ENCODE measurements at regions not wholly inside any gene's neighbourhood (a gene's known extent, or its start where the extent isn't known, plus 50 kb on each side); places are given as distances from the start of the nearest gene placed in this dataset.
"Not testable (repeated sequence)": the region's sequence is repeated elsewhere in the genome, so short reads cannot be mapped to it uniquely, and the experiment has no call there.

DNA sequence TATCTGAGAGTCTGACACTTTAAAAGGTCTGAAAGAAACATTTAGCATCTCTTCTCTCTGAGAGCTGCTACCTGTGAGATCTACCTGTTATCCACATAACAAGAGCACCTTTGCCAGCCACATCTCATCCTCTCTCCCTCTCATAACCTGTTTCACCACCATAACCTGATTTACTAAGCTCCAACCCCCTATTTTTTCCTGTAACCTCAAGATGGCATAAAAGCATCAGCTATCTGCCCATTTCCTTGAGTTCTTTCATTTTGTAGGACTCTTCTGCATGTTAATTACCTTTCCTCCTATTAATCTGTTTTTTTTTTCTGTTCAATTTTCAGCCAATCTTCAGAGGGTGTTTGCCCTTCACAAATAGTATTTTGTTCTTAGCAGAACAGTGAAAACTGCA is 136.5 kb upstream of the KCNK1 start:
- no peak for DNase-seq

DNA sequence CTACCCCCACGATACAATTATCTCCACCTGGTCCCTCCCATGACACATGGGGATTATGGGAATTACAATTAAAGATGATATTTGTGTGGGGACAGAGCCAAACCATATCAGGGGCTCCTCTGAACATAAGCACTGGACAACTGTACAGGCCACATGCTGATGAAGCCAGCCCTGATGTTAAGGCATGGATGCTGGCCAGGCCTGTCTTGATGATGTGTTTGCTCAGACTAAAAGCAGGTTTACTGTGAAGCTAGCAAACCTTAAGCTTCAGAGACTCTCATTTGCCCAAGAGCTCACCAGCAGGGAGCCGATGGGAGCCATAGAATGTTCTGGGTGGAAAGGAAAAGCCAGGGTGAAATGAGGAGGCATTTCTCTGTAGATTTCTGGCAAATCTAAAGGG is 135.3 kb upstream of the KCNK1 start:
- DNase-seq: no peak

DNA sequence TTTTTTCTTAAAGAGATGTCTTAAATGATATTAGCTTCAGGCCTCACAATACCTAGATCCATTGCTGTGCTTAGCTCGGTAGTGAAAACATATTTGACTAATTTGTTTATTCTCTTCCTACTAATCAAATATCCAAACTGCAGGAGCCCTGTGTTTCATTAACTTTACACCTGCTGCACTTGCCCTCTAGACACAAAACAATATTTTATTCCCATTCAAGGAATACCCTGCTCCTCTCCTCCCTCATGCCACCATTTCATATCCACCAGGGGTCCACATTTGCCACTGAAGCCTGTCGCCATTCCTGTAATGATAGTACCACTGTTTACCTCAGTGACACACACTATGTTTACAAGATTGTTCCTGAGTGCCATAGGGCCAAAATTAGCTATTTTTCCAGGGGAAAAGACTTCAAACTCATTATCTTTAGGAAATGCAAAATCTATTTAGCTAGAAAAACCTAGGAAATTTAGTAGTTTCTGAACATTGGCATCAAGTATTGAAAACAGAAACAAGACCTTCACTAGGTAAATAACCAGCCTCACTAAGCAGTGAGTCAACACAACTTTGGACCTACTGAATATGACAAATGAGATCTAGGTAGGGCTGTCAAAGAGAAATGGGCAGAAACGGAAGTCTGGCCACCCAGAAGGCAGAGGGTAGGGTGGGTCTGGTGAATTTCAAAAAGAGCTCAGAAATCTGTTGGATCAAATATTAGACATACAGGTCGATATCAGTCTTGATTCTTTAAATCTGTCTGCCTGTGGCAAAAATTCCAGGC is 134.6 kb upstream of the KCNK1 start:
- DNase-seq: no peak

DNA sequence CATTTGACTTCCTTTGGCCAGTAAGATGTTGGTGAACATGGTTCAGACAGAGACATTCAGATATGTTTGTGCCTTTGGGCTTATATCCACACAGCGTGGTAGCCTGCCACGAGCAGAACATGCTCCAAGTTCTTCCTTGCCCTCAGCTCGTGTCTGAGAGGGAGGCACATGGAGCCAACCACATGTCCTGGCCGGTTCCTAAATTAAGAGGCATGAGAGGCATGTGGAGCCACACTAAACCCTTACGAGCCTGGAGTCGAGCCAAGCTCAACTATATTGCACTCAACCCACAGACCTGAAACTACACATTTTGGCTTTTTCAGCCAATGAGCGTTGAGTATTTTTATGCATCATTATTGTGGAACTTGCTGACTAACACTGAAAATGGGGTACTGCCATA is 133.7 kb upstream of the KCNK1 start:
- no peak for DNase-seq

DNA sequence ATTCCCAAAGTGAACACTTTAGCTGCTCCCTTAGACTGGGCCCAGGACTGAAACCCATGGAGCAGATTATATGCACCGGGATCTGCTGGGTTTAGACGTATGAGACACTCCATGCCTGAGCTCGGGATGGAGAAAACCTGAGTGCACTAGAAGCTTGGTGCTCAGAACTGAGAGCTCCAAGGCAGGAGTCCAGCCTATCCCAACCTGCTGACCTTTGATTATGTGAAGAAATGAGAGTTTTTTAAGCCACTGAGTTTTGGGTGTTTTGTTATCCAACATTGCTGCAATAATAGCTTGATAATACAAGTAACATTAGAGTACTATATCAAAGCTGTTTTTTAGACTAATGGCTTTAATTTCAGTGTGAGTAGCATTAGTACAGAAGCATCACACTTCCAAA is 131.5 kb upstream of the KCNK1 start:
- no peak for DNase-seq

DNA sequence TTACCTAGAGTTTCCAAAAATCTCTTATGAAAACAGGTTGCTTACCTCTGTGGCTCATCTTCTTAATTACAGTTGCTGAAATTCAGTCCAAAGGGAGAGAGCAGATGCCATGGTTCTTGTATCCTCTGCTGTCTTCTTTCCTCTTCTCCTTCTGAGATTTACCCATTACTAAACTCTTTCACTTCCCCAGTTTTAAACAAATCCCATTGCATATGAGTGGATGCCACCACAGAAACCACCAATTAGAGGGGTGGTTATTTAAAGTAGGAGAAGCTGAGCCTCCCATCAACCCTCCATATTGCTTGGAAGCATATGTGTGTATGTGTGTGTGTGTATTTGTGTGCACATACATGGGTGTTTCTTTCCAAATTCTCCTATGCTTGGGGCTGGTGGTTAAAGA is 128.5 kb upstream of the KCNK1 start:
- DNase-seq: no peak

DNA sequence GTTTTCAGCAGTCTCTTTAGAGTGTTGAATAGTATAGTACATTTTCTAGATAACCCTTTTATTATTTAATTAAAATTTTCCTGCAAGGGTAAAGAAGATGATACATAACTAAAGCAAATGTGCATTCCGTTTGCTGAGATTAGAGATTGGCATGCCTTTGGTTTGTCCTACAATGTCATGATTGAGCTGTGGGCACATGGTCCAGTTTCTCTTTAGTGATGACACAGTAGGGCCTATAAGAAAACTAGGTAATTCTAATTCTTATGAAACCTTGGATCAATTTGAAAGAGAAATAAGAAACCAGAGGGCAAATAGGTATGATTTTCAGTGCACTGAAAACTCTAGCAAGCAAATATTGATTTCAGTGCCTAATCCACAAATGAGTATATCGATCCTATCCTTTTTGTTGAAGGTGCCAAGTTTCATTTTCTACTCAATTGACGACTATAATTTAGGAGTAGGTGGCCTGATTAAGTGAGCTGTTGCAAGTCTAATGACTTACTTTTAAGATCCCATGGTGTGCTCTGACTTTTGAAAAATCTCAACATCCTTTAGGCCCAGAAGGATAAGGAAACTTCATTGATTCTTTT is 128.0 kb upstream of the KCNK1 start:
- no peak for DNase-seq

DNA sequence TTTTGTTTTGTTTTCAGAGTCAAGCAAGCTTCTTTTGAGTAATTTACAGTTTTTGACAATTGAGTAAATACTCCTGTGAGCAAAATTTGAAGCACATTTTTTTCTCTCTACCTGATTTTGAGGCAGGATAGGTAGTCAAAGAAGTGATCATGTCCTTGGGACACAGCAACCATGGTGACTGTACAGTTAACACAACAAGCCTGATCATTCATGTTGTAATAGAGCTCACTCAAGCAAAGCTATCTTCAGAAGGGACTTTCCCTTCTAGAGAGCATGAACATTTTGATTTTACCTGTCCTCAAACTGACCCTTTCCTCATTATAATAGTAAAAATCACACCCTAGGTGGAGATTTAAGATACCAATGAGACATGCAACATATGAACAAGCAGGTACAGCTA is 126.5 kb upstream of the KCNK1 start:
- no peak for DNase-seq

DNA sequence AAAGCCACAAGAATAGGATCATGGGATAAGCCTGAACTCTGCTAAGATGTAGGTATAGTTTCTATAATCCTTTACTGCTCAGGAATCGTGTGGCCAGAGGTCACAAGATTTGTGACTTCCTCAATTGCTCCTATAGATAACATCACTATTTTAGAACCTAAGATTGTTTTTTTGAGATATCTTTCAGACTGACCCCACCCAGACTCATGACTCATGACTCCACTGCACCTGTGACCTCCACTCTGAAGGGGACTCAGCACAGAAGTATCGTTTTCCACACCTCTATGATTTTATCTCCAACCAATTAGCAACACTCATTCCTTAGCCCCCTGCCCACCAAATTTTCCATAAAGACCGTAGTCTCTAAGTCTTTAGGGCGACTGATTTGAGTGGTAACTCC is 124.5 kb upstream of the KCNK1 start:
- no peak for DNase-seq

DNA sequence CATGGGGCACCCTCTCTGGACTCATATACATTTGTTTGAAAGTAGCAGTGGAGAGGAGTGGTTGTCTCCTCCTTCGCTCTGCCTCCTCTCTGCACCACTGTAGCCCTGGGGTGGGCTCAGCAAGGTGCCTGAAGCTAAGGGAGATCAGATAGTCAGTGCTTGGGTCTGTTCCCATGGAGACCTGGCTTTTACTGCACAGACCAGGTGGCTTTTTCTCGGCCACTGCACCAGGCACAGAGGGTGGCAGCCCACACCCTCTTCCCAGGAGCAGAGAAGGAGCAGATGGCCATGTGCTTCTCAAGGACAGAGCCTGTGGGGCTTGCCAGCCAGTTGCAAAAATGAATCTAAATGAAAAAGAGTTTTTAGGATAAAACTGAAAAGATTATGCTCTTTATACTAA is 123.4 kb upstream of the KCNK1 start:
- DNase-seq: no peak

DNA sequence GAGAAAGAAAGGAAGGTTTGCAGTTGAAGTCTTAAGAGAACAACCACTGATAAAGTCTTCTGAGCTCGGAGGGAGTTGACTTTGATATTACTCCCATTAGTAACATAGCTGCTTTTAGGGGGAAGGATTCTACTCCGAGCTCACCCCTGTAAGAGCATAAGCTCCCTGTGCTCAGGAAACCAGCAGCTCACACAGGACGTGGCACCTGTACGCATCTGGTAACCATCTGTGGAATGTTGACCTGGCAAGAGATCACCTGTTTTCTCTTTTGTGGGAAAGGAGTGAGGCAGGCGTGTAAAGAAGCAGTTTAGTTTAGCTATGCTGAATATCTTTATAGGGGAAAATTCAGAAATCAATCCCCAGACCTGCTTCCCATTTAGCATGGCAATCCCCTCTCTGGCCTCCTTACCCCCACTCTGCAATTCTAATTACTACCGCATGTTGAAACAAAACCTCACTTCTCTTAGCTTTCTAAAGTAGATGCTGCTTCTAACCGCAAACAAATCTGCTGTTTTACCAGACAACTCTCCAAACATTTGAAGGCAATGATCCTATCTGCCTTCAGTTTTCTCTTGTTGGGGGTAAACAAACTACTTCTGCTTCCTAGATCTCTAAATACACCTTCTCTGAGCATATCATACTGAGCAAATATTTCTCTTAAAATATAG is 121.8 kb upstream of the KCNK1 start:
- no peak for DNase-seq

DNA sequence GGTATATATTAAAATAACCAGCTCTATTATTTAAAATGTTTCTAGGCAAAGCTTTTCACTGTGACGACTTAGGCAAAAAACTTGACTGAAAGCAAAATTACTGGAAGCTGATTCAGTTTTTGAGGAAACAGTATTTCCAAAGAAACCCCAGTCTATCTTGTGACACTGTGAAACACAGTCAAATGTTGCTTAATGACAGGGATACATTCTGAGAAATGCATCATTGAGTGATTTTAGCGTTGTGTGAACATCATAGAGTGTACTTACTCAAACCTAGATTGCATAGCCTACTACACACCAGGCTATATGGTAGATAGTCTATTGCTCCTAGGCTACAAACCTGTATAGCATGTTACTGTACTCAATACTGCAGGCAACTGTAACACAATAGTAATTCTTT is 116.9 kb upstream of the KCNK1 start:
- no peak for DNase-seq

DNA sequence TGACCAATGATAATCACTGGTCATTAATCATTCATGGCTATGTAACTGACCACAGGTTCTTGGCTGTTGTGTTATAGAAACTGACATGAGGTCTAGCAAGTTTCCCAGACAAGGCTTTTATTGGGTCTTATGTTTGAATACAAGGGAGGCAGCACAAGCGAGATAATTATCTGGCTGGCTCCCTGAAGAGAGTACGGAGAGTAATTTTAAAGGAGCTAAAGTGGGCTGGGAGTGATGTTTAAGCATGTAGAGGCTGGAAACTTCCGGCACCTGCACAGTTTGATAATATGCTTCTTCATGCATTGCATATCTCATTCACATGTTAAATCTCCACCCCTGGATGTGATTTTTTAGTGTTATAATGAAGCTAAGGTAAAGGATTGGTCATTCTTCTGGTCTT is 116.2 kb upstream of the KCNK1 start:
- no peak for DNase-seq

DNA sequence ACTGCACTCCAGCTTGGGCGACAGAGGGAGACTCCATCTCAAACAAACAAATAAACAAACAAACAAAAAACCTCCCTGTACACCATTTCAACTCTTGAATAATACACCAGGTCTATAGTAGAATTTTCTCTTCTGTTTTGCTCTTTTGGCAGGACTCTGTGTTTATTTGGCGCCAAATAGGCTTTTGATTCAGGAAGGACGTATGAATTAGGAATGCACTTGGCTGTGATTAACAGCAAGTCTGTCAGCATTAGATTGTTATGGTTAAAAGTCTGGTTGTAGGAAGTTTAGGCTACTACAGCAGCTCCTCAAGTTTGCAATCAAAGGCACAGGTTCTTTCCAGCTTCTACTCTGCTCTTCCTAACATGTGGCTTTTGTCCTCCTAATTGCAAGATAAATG is 113.8 kb upstream of the KCNK1 start:
- DNase-seq: no peak

DNA sequence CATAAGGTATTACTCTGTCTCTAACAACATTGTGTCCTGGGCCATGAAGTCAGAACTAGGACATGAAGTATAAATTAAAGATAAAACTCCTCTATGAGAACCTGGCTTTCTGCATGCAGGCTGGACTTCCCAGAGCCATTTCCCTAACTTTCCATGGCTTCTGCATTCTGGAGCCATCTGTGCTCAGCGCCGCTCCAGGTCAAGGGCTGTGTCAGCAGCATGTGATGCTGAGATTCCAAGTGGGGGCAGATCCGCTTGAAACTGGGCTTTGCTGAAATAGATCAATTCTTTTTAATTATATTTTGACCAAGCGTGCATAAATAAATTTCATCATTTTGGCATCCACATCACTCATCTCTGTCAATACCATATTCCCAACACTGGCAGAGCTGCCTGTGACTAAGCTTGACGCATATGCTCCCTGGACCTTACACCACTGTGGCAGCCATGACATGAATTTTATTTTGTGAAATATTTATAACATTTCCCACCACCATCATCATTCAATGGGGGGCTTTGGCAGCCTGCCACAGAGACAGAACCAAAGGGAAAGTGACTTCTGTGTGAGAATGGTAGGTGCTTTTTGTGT is 110.4 kb upstream of the KCNK1 start:
- no peak for DNase-seq

DNA sequence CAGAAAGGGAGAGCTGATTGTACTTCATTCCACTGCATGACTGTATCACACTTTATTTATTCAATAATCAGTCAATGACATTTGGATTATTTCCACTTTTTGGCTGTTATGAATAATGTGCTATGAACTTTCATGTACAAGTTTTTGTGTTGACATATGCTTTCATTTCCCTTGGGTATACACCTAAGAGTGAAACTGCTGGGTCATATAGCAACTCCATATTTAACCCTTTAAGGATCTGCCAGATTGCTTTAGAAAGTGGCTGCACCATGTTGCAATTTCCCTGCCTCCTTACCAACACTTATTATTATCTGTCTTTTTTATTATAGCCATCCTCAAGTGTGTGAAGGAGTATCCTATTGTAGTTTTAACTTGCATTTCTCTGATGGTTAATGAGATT is 108.8 kb upstream of the KCNK1 start:
- no peak for DNase-seq

DNA sequence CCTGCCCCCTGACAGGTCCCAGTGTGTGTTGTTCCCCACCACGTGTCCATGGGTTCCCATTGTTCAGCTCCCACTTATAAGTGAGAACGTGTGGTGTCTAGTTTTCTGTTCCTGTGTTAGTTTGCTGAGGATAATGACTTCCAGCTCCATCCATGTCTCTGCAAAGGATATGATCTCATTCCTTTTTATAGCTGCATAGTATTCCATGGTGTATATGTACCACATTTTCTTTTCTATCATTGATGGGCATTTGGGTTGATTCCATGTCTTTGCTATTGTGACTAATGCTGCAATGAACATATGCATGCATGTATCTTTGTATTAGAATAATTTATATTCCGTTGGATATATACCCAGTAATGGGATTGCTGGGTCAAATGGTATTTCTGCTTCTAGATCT is 108.0 kb upstream of the KCNK1 start:
- not testable (repeated sequence) for DNase-seq

DNA sequence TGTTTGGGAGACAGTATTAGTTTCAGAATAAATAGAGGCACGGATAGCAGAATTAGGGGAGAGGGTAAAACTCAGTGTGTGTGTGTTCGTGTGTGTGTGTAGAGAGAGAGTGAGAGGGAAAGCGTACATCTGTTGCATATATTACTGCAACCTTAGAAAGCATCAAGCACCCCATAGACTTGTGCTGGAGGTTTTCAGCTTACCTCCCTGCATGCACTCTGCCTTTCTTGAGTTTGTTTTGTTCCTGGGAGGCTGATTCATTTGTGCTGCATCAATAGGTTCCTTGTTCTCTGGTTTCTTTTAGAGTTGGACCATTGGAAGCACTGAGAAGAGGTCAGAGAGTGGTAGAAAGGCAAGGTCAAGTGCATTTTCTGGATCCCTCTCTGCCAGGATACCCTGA is 104.4 kb upstream of the KCNK1 start:
- no peak for DNase-seq

DNA sequence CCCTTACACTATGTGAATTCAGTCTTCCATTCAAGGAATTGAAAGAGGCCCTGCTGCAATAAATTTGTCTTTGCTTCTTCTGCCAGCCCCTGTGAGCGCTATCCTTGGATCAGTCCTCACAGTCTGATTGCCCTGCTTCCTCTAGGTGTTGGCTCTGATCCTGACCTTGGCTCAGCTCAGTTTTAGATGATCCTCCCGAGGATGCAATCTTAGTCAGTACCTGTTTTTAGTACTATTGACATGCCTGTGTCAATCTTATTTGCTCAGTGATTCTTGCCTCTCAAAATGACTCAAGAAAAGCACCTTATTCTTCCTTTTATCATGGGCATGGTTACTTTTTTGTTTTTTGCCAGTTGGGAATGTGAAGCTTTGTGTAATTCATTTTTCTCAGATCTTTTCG is 101.4 kb upstream of the KCNK1 start:
- no peak for DNase-seq

DNA sequence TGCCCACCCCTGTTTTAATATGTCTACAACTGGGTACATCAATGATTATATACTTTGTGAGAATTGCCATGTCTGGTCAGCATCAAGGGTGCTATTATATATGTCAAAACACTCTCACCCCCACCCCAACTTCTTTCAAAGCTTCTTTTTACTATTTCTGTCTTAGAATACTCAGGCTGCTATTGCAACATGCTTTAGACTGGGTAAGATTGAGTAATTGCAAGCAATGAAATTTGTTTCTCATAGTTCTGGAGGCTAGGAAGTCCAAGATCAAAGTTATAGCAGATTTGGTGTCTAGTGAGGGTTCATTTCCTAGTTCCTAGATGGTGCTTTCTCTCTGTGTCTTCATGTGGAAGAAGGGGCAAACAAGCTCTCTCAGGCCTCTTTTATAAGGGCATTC is 100.5 kb upstream of the KCNK1 start:
- no peak for DNase-seq

DNA sequence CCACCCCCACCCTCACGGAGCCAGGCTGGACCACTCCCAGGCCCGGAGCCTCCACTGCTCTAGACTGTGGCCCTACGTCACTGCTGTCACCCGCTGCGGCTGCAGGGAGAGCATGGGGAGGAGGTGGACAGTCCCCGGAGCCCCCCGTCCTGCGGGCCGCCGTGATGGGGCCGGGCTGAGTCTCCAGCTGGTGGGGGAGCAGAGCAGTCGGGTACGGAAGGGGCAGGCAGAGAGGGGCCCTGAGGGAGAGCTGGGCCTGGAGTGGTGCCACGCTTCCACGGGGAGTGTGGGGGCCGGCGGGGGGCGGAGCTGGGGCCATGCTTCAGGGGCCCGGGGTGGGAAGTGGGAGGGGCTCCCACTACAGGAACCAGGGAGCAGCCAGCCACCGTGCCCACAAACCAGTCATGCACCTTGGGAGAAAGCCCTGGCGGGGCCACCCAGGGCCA is 98.9 kb upstream of the KCNK1 start:
- DNase-seq: no peak

DNA sequence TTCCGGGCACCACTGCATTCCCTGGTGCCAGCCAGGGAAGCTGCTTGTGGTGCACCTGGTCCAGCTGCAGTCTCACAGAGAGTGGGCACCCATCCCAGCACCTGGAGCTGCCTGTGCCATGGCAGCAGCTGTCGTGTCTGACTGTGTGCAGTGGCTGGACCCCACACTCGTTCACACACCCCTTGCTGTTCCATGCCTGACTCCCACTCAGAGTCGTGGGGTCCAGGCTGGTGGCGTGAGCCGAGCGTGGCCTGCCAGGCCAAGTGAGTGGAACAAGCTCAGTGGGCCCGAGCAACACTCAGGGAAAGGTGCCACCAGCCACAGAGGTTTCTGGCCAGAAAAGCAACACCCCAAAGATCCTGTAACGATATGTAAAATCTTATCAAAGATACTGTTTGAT is 97.2 kb upstream of the KCNK1 start:
- DNase-seq: no peak

DNA sequence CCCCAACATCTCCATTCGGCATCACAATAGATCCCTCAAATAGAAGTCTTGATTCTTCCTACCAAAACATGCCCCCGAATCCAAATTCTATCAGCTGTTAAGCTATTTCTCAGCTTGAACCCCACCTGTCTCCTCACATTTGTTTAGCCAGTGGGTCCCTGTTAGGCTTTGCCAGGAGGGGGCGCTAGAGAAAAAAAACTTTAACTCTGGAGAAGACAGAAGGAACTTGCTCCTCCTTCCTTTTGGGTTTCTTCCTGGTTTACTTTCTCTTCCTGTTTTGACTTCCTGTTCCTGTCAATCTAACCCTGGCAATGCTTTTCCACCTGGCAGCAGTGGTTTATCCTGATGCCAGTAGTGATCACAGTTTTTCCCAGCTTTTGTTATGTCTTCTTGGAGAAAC is 95.6 kb upstream of the KCNK1 start:
- peak; percentile 51 for DNase-seq

Data from fibroblast of skin of right quadriceps (primary cell).